ENCODE measurements at regions not wholly inside any gene's neighbourhood (a gene's known extent, or its start where the extent isn't known, plus 50 kb on each side); places are given as distances from the start of the nearest gene placed in this dataset.

- TF ChIP-seq CREB5 (CRISPR knock-in tag; IDR thresholded peaks at IDR 0.05) (no peak), NFIC (IDR thresholded peaks at IDR 0.05) (no peak), MAFG (tag; conservative IDR thresholded peaks at IDR 0.05) (no peak)
- TF ChIP-seq, protein P1, sequence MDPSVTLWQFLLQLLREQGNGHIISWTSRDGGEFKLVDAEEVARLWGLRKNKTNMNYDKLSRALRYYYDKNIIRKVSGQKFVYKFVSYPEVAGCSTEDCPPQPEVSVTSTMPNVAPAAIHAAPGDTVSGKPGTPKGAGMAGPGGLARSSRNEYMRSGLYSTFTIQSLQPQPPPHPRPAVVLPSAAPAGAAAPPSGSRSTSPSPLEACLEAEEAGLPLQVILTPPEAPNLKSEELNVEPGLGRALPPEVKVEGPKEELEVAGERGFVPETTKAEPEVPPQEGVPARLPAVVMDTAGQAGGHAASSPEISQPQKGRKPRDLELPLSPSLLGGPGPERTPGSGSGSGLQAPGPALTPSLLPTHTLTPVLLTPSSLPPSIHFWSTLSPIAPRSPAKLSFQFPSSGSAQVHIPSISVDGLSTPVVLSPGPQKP (CRISPR knock-in tag; IDR thresholded peaks at IDR 0.05) = no peak
- TF ChIP-seq, protein P2, sequence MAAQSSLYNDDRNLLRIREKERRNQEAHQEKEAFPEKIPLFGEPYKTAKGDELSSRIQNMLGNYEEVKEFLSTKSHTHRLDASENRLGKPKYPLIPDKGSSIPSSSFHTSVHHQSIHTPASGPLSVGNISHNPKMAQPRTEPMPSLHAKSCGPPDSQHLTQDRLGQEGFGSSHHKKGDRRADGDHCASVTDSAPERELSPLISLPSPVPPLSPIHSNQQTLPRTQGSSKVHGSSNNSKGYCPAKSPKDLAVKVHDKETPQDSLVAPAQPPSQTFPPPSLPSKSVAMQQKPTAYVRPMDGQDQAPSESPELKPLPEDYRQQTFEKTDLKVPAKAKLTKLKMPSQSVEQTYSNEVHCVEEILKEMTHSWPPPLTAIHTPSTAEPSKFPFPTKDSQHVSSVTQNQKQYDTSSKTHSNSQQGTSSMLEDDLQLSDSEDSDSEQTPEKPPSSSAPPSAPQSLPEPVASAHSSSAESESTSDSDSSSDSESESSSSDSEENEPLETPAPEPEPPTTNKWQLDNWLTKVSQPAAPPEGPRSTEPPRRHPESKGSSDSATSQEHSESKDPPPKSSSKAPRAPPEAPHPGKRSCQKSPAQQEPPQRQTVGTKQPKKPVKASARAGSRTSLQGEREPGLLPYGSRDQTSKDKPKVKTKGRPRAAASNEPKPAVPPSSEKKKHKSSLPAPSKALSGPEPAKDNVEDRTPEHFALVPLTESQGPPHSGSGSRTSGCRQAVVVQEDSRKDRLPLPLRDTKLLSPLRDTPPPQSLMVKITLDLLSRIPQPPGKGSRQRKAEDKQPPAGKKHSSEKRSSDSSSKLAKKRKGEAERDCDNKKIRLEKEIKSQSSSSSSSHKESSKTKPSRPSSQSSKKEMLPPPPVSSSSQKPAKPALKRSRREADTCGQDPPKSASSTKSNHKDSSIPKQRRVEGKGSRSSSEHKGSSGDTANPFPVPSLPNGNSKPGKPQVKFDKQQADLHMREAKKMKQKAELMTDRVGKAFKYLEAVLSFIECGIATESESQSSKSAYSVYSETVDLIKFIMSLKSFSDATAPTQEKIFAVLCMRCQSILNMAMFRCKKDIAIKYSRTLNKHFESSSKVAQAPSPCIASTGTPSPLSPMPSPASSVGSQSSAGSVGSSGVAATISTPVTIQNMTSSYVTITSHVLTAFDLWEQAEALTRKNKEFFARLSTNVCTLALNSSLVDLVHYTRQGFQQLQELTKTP (IDR thresholded peaks at IDR 0.05; ENCODE audit: low read depth in 1 of 2, partially characterized antibody in 2 of 2) = no peak
These were observed 179.9 kb upstream of the PRKCQ start (continued) for GRCh38 chr10:6759961-6760360.
